ENCODE measurements at regions not wholly inside any gene's neighbourhood (a gene's known extent, or its start where the extent isn't known, plus 50 kb on each side); places are given as distances from the start of the nearest gene placed in this dataset.
A peak's percentile ranks its signal among the peaks of the same experiment; 100 is the strongest.

DNA sequence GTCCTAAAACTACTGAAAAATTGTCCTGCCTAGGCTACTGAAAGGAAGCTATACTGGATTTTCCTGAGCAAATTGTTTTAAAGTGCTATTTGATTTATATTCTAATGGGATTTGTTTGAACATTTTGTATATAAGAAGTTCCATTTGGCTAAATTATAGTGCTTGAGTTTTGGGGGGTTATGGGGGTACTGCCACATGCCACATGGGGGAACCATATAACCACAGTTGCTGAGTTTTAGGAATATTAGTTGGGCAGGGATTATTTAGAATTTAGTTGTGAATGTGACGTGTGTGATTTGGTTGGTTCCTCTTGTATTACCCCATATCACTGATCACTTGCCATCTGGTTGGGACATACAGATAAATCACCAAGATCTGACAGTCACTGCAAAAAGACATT lies 224.5 kb upstream of the TAPT1 start:
- H3K36me3 ChIP-seq (ENCODE audit: control insufficient read depth in 4 of 4, insufficient read depth in 3 of 4, low read depth in 1 of 4, low read length in 3 of 4) = no peaks in the 10 kb centered on the region
- DNase-seq (ENCODE audit: low spot score) = no peak
- 85% methylated on average over 1 of the region's 1 CpG for WGBS

DNA sequence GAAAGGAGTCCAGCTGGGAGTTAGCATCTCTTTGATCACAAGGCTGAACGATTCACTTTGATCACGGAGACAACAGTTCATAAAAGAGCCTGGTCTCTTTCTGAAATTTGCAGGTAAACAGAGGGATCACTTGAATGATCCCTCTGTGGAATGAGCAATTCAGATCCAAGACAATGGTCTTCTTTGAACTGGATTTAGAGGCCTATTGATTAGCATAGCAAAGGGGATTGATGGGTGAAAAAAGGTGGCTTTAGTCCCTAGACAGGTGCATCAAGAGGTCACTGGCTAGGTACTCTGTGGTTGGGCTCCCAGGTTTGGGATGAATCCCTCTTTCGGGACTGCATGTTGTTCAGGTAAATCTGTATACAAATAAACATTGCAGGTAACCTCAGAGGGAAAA lies 223.8 kb upstream of the TAPT1 start:
- 57% methylated on average over 3 of the region's 3 CpGs for WGBS
- H3K27ac ChIP-seq (ENCODE audit: low read depth in 1 of 2, low read length in 2 of 2) = no peak overlapping the region
- no peaks in the 10 kb centered on the region for H3K4me1 ChIP-seq (ENCODE audit: control insufficient read depth in 4 of 4, insufficient read depth in 4 of 4, low read length in 3 of 4)
- TF ChIP-seq RXRA (IDR thresholded peaks at IDR 0.05) = no peak
- no peak for TF ChIP-seq YY1 (IDR thresholded peaks at IDR 0.05)
- no peak for TF ChIP-seq CTCF (IDR thresholded peaks at IDR 0.05; ENCODE audit: low read depth, low read length, missing input control)
- no peak for TF ChIP-seq HNF4G (IDR thresholded peaks at IDR 0.05)
- no peak for TF ChIP-seq SP1 (IDR thresholded peaks at IDR 0.05)
- TF ChIP-seq ATF3 (IDR thresholded peaks at IDR 0.05) = no peak
- TF ChIP-seq GABPA (IDR thresholded peaks at IDR 0.05 in 1 of 2, conservative IDR thresholded peaks at IDR 0.05 in 1 of 2) = no peak
- TF ChIP-seq FOXA2 (IDR thresholded peaks at IDR 0.05) = no peak
- TF ChIP-seq, protein P1, sequence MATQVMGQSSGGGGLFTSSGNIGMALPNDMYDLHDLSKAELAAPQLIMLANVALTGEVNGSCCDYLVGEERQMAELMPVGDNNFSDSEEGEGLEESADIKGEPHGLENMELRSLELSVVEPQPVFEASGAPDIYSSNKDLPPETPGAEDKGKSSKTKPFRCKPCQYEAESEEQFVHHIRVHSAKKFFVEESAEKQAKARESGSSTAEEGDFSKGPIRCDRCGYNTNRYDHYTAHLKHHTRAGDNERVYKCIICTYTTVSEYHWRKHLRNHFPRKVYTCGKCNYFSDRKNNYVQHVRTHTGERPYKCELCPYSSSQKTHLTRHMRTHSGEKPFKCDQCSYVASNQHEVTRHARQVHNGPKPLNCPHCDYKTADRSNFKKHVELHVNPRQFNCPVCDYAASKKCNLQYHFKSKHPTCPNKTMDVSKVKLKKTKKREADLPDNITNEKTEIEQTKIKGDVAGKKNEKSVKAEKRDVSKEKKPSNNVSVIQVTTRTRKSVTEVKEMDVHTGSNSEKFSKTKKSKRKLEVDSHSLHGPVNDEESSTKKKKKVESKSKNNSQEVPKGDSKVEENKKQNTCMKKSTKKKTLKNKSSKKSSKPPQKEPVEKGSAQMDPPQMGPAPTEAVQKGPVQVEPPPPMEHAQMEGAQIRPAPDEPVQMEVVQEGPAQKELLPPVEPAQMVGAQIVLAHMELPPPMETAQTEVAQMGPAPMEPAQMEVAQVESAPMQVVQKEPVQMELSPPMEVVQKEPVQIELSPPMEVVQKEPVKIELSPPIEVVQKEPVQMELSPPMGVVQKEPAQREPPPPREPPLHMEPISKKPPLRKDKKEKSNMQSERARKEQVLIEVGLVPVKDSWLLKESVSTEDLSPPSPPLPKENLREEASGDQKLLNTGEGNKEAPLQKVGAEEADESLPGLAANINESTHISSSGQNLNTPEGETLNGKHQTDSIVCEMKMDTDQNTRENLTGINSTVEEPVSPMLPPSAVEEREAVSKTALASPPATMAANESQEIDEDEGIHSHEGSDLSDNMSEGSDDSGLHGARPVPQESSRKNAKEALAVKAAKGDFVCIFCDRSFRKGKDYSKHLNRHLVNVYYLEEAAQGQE (IDR thresholded peaks at IDR 0.05) = no peak
- no peak for TF ChIP-seq FOXA1 (IDR thresholded peaks at IDR 0.05)
- TF ChIP-seq HNF4A (conservative IDR thresholded peaks at IDR 0.05) = no peak
- no peak for TF ChIP-seq ZBTB33 (IDR thresholded peaks at IDR 0.05)
- TF ChIP-seq RAD21 (IDR thresholded peaks at IDR 0.05) = no peak
- TF ChIP-seq NR2F2 (IDR thresholded peaks at IDR 0.05) = no peak
- TF ChIP-seq, protein P2, sequence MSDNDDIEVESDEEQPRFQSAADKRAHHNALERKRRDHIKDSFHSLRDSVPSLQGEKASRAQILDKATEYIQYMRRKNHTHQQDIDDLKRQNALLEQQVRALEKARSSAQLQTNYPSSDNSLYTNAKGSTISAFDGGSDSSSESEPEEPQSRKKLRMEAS (IDR thresholded peaks at IDR 0.05) = no peak
- TF ChIP-seq TAF1 (conservative IDR thresholded peaks at IDR 0.05) = no peak
- TF ChIP-seq EGR1 (IDR thresholded peaks at IDR 0.05; ENCODE audit: low read depth in 2 of 2) = no peak
- no peak for TF ChIP-seq JUND (IDR thresholded peaks at IDR 0.05)
- H3K9ac ChIP-seq (ENCODE audit: low read depth in 1 of 2, low read length in 2 of 2) = no peak overlapping the region
- no peaks in the 10 kb centered on the region for H3K9me3 ChIP-seq (ENCODE audit: control insufficient read depth in 4 of 4, low read length in 3 of 4)
- no peaks in the 10 kb centered on the region for H3K36me3 ChIP-seq (ENCODE audit: control insufficient read depth in 4 of 4, insufficient read depth in 3 of 4, low read depth in 1 of 4, low read length in 3 of 4)
- H3K4me3 ChIP-seq (ENCODE audit: low read depth in 1 of 3, low read length in 3 of 3) = no peak overlapping the region
- H3K27me3 ChIP-seq (ENCODE audit: control insufficient read depth in 4 of 4, insufficient read depth in 4 of 4, low read length in 3 of 4) = no peaks in the 10 kb centered on the region
- DNase-seq (ENCODE audit: low spot score) = no peak

More for the DNA sequence above, 224.5 kb upstream of the TAPT1 start:
- peak; percentile 35 to 44 for TF ChIP-seq RAD21 (IDR thresholded peaks at IDR 0.05)
- TF ChIP-seq HNF4A (conservative IDR thresholded peaks at IDR 0.05) = no peak
- TF ChIP-seq ZBTB33 (IDR thresholded peaks at IDR 0.05) = no peak
- Histone ChIP-seq H3K27me3 (ENCODE audit: control insufficient read depth in 4 of 4, insufficient read depth in 4 of 4, low read length in 3 of 4) (no peaks in the 10 kb centered on the region), H3K9ac (ENCODE audit: low read depth in 1 of 2, low read length in 2 of 2) (no peak overlapping the region), H3K4me3 (ENCODE audit: low read depth in 1 of 3, low read length in 3 of 3) (no peak overlapping the region), H3K4me1 (ENCODE audit: control insufficient read depth in 4 of 4, insufficient read depth in 4 of 4, low read length in 3 of 4) (no peaks in the 10 kb centered on the region), H3K27ac (ENCODE audit: low read depth in 1 of 2, low read length in 2 of 2) (no peak overlapping the region), H3K9me3 (ENCODE audit: control insufficient read depth in 4 of 4, low read length in 3 of 4) (no peaks in the 10 kb centered on the region)
